ENCODE measurements at regions not wholly inside any gene's neighbourhood (a gene's known extent, or its start where the extent isn't known, plus 50 kb on each side); places are given as distances from the start of the nearest gene placed in this dataset.

DNA sequence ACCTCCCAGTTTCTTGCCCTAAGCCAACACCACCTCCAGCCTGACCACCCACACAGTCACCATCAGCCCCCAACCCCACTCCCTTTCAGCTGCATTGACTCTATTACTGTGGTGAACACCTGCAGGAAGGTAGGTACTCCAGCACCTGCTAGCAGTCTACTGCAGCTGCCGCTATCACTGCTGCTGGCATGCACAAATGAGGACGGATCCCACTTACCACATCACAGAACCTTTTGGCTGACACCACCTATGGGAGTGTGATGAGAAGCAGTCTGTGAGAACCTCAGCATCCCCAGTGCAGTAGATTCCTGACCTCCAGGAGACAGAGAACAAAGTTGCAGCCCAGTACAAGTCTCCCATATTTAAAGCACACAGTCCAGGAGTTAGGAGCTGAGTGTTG, 71.9 kb downstream of the ANXA1 start:
- H4K20me1 ChIP-seq (ENCODE audit: insufficient read depth), result no peaks in the 10 kb centered on the region
- H3K4me3 ChIP-seq (ENCODE audit: low read depth in 2 of 2, low read length in 1 of 2), result no peak overlapping the region
- H3K9me2 ChIP-seq, result no peaks in the 10 kb centered on the region
- 6% methylated on average over 2 of the region's 2 CpGs for WGBS (ENCODE audit: low lambda C conversion rate)
- TF ChIP-seq RFX5 (IDR thresholded peaks at IDR 0.05; ENCODE audit: low read length) (no peak), RCOR1 (IDR thresholded peaks at IDR 0.05; ENCODE audit: low read length) (no peak), MXI1 (IDR thresholded peaks at IDR 0.05; ENCODE audit: low read depth, low read length) (no peak), FOSL2 (IDR thresholded peaks at IDR 0.05; ENCODE audit: borderline replicate concordance, low read depth) (no peak), JUND (IDR thresholded peaks at IDR 0.05) (no peak), FOXJ3 (CRISPR knock-in tag; IDR thresholded peaks at IDR 0.05) (no peak)
- TF ChIP-seq, protein P1, sequence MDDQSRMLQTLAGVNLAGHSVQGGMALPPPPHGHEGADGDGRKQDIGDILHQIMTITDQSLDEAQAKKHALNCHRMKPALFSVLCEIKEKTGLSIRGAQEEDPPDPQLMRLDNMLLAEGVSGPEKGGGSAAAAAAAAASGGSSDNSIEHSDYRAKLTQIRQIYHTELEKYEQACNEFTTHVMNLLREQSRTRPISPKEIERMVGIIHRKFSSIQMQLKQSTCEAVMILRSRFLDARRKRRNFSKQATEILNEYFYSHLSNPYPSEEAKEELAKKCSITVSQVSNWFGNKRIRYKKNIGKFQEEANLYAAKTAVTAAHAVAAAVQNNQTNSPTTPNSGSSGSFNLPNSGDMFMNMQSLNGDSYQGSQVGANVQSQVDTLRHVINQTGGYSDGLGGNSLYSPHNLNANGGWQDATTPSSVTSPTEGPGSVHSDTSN (IDR thresholded peaks at IDR 0.05), result no peak
- TF ChIP-seq, protein P2, sequence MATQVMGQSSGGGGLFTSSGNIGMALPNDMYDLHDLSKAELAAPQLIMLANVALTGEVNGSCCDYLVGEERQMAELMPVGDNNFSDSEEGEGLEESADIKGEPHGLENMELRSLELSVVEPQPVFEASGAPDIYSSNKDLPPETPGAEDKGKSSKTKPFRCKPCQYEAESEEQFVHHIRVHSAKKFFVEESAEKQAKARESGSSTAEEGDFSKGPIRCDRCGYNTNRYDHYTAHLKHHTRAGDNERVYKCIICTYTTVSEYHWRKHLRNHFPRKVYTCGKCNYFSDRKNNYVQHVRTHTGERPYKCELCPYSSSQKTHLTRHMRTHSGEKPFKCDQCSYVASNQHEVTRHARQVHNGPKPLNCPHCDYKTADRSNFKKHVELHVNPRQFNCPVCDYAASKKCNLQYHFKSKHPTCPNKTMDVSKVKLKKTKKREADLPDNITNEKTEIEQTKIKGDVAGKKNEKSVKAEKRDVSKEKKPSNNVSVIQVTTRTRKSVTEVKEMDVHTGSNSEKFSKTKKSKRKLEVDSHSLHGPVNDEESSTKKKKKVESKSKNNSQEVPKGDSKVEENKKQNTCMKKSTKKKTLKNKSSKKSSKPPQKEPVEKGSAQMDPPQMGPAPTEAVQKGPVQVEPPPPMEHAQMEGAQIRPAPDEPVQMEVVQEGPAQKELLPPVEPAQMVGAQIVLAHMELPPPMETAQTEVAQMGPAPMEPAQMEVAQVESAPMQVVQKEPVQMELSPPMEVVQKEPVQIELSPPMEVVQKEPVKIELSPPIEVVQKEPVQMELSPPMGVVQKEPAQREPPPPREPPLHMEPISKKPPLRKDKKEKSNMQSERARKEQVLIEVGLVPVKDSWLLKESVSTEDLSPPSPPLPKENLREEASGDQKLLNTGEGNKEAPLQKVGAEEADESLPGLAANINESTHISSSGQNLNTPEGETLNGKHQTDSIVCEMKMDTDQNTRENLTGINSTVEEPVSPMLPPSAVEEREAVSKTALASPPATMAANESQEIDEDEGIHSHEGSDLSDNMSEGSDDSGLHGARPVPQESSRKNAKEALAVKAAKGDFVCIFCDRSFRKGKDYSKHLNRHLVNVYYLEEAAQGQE (IDR thresholded peaks at IDR 0.05; ENCODE audit: low read depth, low read length), result no peak
- TF ChIP-seq, protein P3, sequence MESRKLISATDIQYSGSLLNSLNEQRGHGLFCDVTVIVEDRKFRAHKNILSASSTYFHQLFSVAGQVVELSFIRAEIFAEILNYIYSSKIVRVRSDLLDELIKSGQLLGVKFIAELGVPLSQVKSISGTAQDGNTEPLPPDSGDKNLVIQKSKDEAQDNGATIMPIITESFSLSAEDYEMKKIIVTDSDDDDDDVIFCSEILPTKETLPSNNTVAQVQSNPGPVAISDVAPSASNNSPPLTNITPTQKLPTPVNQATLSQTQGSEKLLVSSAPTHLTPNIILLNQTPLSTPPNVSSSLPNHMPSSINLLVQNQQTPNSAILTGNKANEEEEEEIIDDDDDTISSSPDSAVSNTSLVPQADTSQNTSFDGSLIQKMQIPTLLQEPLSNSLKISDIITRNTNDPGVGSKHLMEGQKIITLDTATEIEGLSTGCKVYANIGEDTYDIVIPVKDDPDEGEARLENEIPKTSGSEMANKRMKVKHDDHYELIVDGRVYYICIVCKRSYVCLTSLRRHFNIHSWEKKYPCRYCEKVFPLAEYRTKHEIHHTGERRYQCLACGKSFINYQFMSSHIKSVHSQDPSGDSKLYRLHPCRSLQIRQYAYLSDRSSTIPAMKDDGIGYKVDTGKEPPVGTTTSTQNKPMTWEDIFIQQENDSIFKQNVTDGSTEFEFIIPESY (IDR thresholded peaks at IDR 0.05; ENCODE audit: borderline replicate concordance, low read depth), result no peak
- no peaks in the 10 kb centered on the region for H3K27me3 ChIP-seq (ENCODE audit: insufficient read depth)
- H2AFZ ChIP-seq (ENCODE audit: low read depth), result no peak overlapping the region
- ChIA-PET POLR2A (no interaction called here), CTCF (no interaction called here)
- H3K4me1 ChIP-seq (ENCODE audit: control insufficient read depth in 1 of 2, insufficient read depth in 2 of 2, low read depth in 1 of 2, low read length in 1 of 2), result no peaks in the 10 kb centered on the region
- H3K9ac ChIP-seq, result no peak overlapping the region
- H3K36me3 ChIP-seq (replicated peaks in 1 of 2; ENCODE audit: control insufficient read depth in 1 of 2, insufficient read depth in 2 of 2, low read length in 1 of 2), result no peaks in the 10 kb centered on the region
- no peaks in the 10 kb centered on the region for H3K79me2 ChIP-seq (ENCODE audit: insufficient read depth)
- H3K9me3 ChIP-seq, result no peaks in the 10 kb centered on the region
- no peaks in the 10 kb centered on the region for H3F3A ChIP-seq (replicated peaks; ENCODE audit: insufficient read depth)
- no peak overlapping the region for H3K27ac ChIP-seq (ENCODE audit: low read depth in 2 of 2, low read length in 1 of 2)
- DNase-seq, result no peak
- H3K4me2 ChIP-seq, result no peak overlapping the region

DNA sequence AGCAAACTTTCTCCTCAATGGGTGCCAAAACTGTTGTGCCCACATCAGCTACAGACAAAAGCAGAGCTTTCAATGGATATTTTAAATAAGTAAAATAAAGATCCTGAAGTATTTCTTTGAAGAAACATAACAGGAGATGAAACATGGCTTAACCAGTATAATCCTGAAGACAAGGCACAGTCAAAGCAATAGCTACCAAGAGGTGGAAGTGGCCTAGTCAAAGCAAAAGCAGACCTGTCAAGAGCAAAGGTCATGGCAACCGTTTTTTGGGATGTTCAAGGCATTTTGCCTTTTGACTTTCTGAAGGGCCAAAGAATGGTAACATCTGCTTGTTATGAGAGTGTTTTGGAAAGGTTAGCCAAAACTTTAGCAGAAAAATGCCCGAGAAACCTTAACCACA, 77.9 kb downstream of the ANXA1 start:
- no peak overlapping the region for H3K9ac ChIP-seq
- WGBS (ENCODE audit: low lambda C conversion rate), result 0% methylated on average over 2 of the region's 2 CpGs
- no peaks in the 10 kb centered on the region for H4K20me1 ChIP-seq (ENCODE audit: insufficient read depth)
- ChIA-PET POLR2A (no interaction called here), CTCF (no interaction called here)
- H3K4me3 ChIP-seq (ENCODE audit: low read depth in 2 of 2, low read length in 1 of 2), result no peak overlapping the region
- no peaks in the 10 kb centered on the region for H3K27me3 ChIP-seq (ENCODE audit: insufficient read depth)
- no peaks in the 10 kb centered on the region for H3K9me2 ChIP-seq
- H3K36me3 ChIP-seq (replicated peaks in 1 of 2; ENCODE audit: control insufficient read depth in 1 of 2, insufficient read depth in 2 of 2, low read length in 1 of 2), result no peaks in the 10 kb centered on the region
- H3K4me2 ChIP-seq, result no peak overlapping the region
- H2AFZ ChIP-seq (ENCODE audit: low read depth), result no peak overlapping the region
- H3K79me2 ChIP-seq (ENCODE audit: insufficient read depth), result no peaks in the 10 kb centered on the region
- no peak overlapping the region for H3K27ac ChIP-seq (ENCODE audit: low read depth in 2 of 2, low read length in 1 of 2)
- TF ChIP-seq RAD21 (IDR thresholded peaks at IDR 0.05; ENCODE audit: low read length) (no peak), EZH2phosphoT487 (IDR thresholded peaks at IDR 0.05; ENCODE audit: borderline replicate concordance, low read depth) (no peak), MEF2A (IDR thresholded peaks at IDR 0.05; ENCODE audit: borderline replicate concordance, low read depth) (no peak), TAF1 (IDR thresholded peaks at IDR 0.05; ENCODE audit: borderline replicate concordance, low read depth, low read length) (no peak), RXRA (IDR thresholded peaks at IDR 0.05; ENCODE audit: borderline replicate concordance, low read depth) (no peak), POLR2AphosphoS5 (IDR thresholded peaks at IDR 0.05; ENCODE audit: low read depth, low read length) (no peak), FOXJ3 (CRISPR knock-in tag; IDR thresholded peaks at IDR 0.05) (no peak)
- TF ChIP-seq, protein P4, sequence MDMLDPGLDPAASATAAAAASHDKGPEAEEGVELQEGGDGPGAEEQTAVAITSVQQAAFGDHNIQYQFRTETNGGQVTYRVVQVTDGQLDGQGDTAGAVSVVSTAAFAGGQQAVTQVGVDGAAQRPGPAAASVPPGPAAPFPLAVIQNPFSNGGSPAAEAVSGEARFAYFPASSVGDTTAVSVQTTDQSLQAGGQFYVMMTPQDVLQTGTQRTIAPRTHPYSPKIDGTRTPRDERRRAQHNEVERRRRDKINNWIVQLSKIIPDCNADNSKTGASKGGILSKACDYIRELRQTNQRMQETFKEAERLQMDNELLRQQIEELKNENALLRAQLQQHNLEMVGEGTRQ (IDR thresholded peaks at IDR 0.05; ENCODE audit: borderline replicate concordance, low read depth, low read length), result no peak
- TF ChIP-seq, protein P5, sequence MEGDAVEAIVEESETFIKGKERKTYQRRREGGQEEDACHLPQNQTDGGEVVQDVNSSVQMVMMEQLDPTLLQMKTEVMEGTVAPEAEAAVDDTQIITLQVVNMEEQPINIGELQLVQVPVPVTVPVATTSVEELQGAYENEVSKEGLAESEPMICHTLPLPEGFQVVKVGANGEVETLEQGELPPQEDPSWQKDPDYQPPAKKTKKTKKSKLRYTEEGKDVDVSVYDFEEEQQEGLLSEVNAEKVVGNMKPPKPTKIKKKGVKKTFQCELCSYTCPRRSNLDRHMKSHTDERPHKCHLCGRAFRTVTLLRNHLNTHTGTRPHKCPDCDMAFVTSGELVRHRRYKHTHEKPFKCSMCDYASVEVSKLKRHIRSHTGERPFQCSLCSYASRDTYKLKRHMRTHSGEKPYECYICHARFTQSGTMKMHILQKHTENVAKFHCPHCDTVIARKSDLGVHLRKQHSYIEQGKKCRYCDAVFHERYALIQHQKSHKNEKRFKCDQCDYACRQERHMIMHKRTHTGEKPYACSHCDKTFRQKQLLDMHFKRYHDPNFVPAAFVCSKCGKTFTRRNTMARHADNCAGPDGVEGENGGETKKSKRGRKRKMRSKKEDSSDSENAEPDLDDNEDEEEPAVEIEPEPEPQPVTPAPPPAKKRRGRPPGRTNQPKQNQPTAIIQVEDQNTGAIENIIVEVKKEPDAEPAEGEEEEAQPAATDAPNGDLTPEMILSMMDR (IDR thresholded peaks at IDR 0.05), result no peak
- H3K4me1 ChIP-seq (ENCODE audit: control insufficient read depth in 1 of 2, insufficient read depth in 2 of 2, low read depth in 1 of 2, low read length in 1 of 2), result no peaks in the 10 kb centered on the region
- H3K9me3 ChIP-seq, result no peaks in the 10 kb centered on the region
- no peak for DNase-seq
- H3F3A ChIP-seq (replicated peaks; ENCODE audit: insufficient read depth), result no peaks in the 10 kb centered on the region

All from SK-N-SH (cell line).